HEK293T (cell line): ENCODE measurements at regions not wholly inside any gene's neighbourhood (a gene's known extent, or its start where the extent isn't known, plus 50 kb on each side); places are given as distances from the start of the nearest gene placed in this dataset.

Experiments
- FOXK2 ChIP-seq: fragments of 450-650 bp; IDR thresholded peaks from 2 replicates; pipeline ENCODE4 v1.6.1; 2016; ENCODE audit warnings: mild to moderate bottlenecking
- FOXM1 ChIP-seq: fragments of 450-650 bp; IDR thresholded peaks from 2 replicates; pipeline ENCODE4 v1.6.1; 2017; ENCODE audit warnings: mild to moderate bottlenecking, borderline replicate concordance
- PKNOX1 ChIP-seq: fragments of 450-650 bp; IDR thresholded peaks from 2 replicates; pipeline ENCODE4 v1.6.1; 2016
- TARDBP ChIP-seq: fragments of 450-650 bp; IDR thresholded peaks from 2 replicates; pipeline ENCODE4 v1.6.1; 2016
- ZNF384 ChIP-seq: fragments of 450-650 bp; IDR thresholded peaks from 2 replicates; pipeline ENCODE4 v1.6.1; 2016

- TF ChIP-seq FOXM1: no peak
- no peak for TF ChIP-seq ZNF384
- no peak for TF ChIP-seq TARDBP
- TF ChIP-seq PKNOX1: no peak
- no peak for TF ChIP-seq FOXK2
Observed at GRCh38 chr2:82964341-82964740, 1494.7 kb downstream of the SUCLG1 start.
